LNCaP clone FGC (cell line): ENCODE measurements at regions not wholly inside any gene's neighbourhood (a gene's known extent, or its start where the extent isn't known, plus 50 kb on each side); places are given as distances from the start of the nearest gene placed in this dataset.

Experiments used
- DNase-seq: peaks from one replicate; pipeline ENCODE4 v3.0.0-alpha.2; 2011; ENCODE audit warnings: low read depth
- H3K4me3 ChIP-seq: 2 replicates; pipeline ENCODE4 v1.5.1; 2011; ENCODE audit warnings: mild to moderate bottlenecking, low read depth, low read length, control low read depth
- TF ChIP-seq, protein P1 (sequence below): IDR thresholded peaks from 2 replicates; pipeline ENCODE4 v1.5.1; 2012; ENCODE audit warnings: mild to moderate bottlenecking; ENCODE audit not compliant: control insufficient read depth, insufficient read depth; ENCODE audit errors: extremely low read depth

DNA sequence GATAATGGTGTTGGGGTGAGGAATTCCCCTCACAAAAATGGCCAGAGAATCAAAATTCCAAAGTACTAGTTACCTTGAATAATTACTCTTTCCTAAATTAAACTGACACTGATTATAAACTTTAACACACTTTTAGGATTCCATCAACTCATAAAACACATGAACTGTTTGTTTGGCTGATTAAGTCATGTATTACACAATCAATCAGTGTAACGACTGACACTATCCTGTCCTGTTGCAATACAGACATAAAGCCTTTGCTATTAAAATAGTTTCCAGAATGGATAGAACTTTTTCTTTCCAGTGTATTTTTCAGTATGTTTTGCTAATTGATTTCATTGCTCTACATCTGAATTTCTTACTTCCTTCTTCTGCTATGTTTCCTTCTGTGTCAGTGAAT, 1709.4 kb upstream of the RAG2 start:
- no peak overlapping the region for H3K4me3 ChIP-seq
- TF ChIP-seq, protein P1, sequence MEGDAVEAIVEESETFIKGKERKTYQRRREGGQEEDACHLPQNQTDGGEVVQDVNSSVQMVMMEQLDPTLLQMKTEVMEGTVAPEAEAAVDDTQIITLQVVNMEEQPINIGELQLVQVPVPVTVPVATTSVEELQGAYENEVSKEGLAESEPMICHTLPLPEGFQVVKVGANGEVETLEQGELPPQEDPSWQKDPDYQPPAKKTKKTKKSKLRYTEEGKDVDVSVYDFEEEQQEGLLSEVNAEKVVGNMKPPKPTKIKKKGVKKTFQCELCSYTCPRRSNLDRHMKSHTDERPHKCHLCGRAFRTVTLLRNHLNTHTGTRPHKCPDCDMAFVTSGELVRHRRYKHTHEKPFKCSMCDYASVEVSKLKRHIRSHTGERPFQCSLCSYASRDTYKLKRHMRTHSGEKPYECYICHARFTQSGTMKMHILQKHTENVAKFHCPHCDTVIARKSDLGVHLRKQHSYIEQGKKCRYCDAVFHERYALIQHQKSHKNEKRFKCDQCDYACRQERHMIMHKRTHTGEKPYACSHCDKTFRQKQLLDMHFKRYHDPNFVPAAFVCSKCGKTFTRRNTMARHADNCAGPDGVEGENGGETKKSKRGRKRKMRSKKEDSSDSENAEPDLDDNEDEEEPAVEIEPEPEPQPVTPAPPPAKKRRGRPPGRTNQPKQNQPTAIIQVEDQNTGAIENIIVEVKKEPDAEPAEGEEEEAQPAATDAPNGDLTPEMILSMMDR, result no peak
- no peak for DNase-seq

DNA sequence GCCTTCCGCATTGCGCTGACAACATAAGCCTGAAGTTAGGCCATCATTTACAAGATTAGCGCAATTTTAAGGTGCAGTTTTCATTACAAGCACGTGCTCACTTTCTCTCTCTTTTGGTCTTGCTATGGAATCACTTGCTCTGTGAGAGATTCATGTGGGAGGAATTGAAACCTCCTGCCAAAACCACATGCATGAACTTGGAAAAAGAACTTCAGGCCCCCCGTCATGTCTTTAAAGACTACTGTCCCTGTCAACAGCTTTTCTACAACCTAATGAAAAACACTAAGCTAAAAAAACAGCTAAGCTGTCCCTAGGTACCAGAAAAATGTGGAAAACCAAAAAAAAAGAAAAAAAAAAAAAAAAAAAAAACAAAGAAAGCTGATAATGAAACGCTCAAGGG, 1707.6 kb upstream of the RAG2 start:
- TF ChIP-seq, protein P1, result no peak
- no peak for DNase-seq
- H3K4me3 ChIP-seq, result no peak overlapping the region

DNA sequence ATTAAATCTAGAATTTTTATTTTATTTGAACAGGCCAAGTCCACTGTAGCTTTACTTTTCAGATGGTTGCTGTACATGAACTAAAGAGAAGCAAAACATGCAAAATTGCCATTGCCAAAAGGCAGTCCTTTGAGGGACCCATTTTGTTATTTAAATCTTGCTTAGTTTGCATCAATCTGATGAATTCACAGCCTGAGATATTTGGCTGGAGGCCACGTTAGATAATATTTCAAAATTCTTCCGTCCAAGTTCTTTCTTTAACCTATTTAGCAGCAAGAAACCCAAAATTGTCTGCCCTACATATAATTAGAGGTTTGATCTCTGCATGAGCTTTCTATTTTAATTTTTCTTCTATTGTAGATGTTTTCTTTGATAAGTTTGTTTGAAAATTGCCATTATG, 1706.9 kb upstream of the RAG2 start:
- DNase-seq, result no peak
- no peak overlapping the region for H3K4me3 ChIP-seq
- TF ChIP-seq, protein P1, result no peak

DNA sequence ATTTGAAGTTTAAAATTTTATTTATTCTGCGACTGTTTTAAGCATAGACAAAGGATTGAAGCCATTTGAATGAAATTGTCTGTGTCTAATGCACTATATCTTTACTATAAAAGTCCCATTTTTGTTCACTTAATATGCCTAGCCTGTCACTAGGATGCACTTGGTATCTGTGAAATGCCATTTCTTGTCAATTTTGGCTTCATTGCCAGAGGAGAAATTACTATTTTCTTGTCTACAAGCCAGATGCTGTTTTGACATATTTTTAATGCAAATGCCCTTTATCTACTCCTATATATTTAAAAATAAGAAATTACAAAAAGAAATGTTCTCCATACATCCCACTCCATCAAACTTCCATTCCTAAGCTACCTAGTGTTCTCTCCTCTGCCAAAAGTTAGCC, 1704.5 kb upstream of the RAG2 start:
- TF ChIP-seq, protein P1, result no peak
- no peak overlapping the region for H3K4me3 ChIP-seq
- DNase-seq, result no peak

DNA sequence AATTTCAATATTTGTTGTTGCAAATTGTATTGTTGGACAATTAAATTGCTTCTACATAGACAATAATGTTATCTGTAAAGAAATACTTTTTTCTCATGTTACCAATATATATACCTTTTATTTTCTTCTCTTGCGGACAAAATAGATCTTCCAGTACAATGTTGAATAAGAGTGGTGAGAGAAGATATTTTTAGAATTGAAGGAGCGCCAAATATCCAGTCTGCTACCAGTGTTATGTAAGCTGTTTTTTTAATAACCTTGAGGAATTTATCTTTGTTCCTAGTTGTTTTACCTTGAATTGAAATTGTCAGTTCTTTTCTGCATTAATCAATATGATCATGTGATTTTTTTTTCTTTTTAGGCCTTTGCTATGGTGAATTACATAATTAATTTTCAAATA, 1702.5 kb upstream of the RAG2 start:
- TF ChIP-seq, protein P1, result no peak
- DNase-seq, result no peak
- H3K4me3 ChIP-seq, result no peak overlapping the region

DNA sequence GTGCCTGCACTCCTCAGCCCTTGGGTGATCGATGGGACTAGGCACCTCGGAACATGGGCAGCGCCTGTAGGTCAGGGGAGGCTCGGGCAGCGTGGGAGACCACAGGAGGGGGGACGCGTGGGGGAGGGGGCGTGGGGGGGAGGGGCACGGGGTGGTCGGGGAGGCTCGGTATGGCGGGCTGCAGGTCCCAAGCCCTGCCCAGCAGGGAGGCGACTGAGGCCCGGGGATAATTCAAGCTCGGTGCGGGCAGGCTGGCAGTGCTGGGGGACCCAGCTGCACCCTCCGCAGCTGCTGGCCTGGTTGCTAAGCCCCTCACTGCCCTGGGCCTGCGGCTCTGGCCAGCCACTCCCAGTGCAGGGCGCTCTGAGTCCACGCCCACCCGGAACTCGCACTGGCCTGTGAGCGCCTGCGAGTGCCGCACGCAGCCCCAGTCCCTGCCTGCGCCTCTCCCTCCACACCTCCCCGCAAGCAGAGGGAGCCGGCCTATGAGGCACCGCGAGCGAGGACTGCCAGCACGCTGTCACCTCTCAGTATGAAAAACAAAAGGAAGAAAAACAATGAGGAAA, 1698.3 kb upstream of the RAG2 start:
- TF ChIP-seq, protein P1, result no peak
- no peak overlapping the region for H3K4me3 ChIP-seq
- no peak for DNase-seq

DNA sequence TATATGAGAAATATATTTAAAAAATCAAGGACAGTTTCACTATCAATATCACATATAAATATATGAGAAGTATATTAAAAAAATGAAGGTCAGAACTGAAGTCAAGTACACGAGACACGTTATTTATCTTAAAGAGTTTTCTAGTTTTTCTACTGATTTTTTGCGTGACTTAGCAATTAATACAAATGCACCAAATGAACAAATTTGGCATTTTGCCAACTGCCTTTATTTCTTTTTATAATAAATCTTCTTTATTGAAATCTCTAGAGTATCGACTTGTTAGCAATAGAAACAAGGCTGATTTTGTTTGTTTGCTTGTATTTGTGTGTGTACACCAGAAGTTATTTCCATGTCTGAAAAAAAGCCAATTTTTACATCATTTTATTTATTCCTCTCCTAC, 1684.7 kb upstream of the RAG2 start:
- no peak for DNase-seq
- TF ChIP-seq, protein P1, result no peak
- H3K4me3 ChIP-seq, result no peak overlapping the region
